Gastrocnemius medialis (tissue), 4 donors: ENCODE measurements at regions not wholly inside any gene's neighbourhood (a gene's known extent, or its start where the extent isn't known, plus 50 kb on each side); places are given as distances from the start of the nearest gene placed in this dataset.

Source experiments
- ATAC-seq, 2 donors: fragments of 150-250 bp; one replicate each; pipeline ENCODE4 v1.9.1; 2016
- DNase-seq, 2 donors: peaks; one replicate each; pipeline ENCODE4 v3.0.0-alpha.2; 2019
- H3K27ac ChIP-seq, 4 donors: fragments of 200-600 bp; sonication (generic); 1 replicate in 1 of 4; 2 replicates in 3 of 4; pipeline ENCODE4 v1.5.1; 2016 to 2018; ENCODE audit warnings: mild to moderate bottlenecking in 2 of 4, moderate library complexity in 1 of 4
- H3K27me3 ChIP-seq, 3 donors: fragments of 200-600 bp; sonication (generic) in 2 of 3; 1 replicate in 1 of 3; 2 replicates in 2 of 3; pipeline versions ENCODE4 v1.5.1 to v1.6.0; 2016 to 2019; ENCODE audit warnings: mild to moderate bottlenecking in 1 of 3, moderate library complexity in 1 of 3
- H3K36me3 ChIP-seq, 2 donors: fragments of 200-600 bp; sonication (generic) in 1 of 2; one replicate each; pipeline ENCODE4 v1.5.1; 2017 to 2018
- H3K4me1 ChIP-seq, 2 donors: fragments of 200-600 bp; sonication (generic) in 1 of 2; one replicate each; pipeline ENCODE4 v1.5.1; 2016 to 2017; ENCODE audit warnings: mild to moderate bottlenecking in 2 of 2
- H3K4me3 ChIP-seq, 4 donors: fragments of 200-600 bp; sonication (generic) in 3 of 4; 1 replicate in 1 of 4; 2 replicates in 3 of 4; pipeline ENCODE4 v1.5.1; 2016 to 2019; ENCODE audit warnings: mild to moderate bottlenecking in 2 of 4
- H3K9me3 ChIP-seq, 3 donors: fragments of 200-600 bp; sonication (generic) in 2 of 3; 1 replicate in 1 of 3; 2 replicates in 2 of 3; pipeline ENCODE4 v1.5.1; 2016 to 2019
- CTCF ChIP-seq, 5 experiments: fragments of 450-650 bp in 3 of 5; fragments of 200-600 bp in 2 of 5; sonication (generic) in 2 of 5; IDR thresholded peaks in 4 of 5; conservative IDR thresholded peaks in 1 of 5; 1 replicate in 4 of 5; 2 replicates in 1 of 5; pipeline ENCODE4 v1.5.1; 2016 to 2019; ENCODE audit warnings: antibody characterized with exemption in 5 of 5, mild to moderate bottlenecking in 3 of 5, moderate library complexity in 3 of 5
- POLR2A ChIP-seq, 2 donors: fragments of 450-650 bp; IDR thresholded peaks; one replicate each; pipeline ENCODE4 v1.6.1; 2017; ENCODE audit warnings: antibody characterized with exemption in 2 of 2, mild to moderate bottlenecking in 2 of 2, moderate library complexity in 2 of 2
- in situ Hi-C, 4 donors: fragments of 200-750 bp; cut with MboI; loops; one replicate each; pipeline versions ENCODE4 v1.15.0 to v1.8.0; 2017; ENCODE audit warnings: low sequenced_read_pairs in 4 of 4
- intact Hi-C: fragments of 100-400 bp; cut with DNase I; formaldehyde crosslinking; loops from one replicate; pipeline ENCODE4 v1.15.1; 2023; ENCODE audit warnings: low total_unique reads

- Histone ChIP-seq H3K27me3 (no peaks in the 10 kb centered on the region), H3K9me3 (no peaks in the 10 kb centered on the region), H3K27ac (no peak overlapping the region), H3K4me1 (no peaks in the 10 kb centered on the region), H3K36me3 (no peaks in the 10 kb centered on the region), H3K4me3 (no peak overlapping the region)
- DNase-seq (no peak), ATAC-seq (no peak)
- intact Hi-C loops: no loop called here
- in situ Hi-C loops: loop anchor here in 1 of 4 donors (25.0 kb wide), 1 partner anchor 88 kb away; no protein-coding TSS in a partner anchor
- no peak for TF ChIP-seq POLR2A (IDR thresholded peaks at IDR 0.05)
- no peak for TF ChIP-seq CTCF (IDR thresholded peaks at IDR 0.05 in 4 of 5, conservative IDR thresholded peaks at IDR 0.05 in 1 of 5)
These were observed 212.3 kb upstream of the DDI1 start for GRCh38 chr11:103824116-103824515.

- intact Hi-C loops: no loop called here
These were observed 211.0 kb upstream of the DDI1 start for GRCh38 chr11:103825469-103825868.

GRCh38 chr11:103826856-103827255 lies 209.6 kb upstream of the DDI1 start:
- Histone ChIP-seq H3K27ac (no peak overlapping the region), H3K27me3 (no peaks in the 10 kb centered on the region), H3K36me3 (no peaks in the 10 kb centered on the region), H3K4me3 (no peak overlapping the region), H3K9me3 (no peaks in the 10 kb centered on the region), H3K4me1 (no peaks in the 10 kb centered on the region)
- DNase-seq (no peak), ATAC-seq (no peak)
- TF ChIP-seq POLR2A (IDR thresholded peaks at IDR 0.05): no peak
- TF ChIP-seq CTCF (IDR thresholded peaks at IDR 0.05 in 4 of 5, conservative IDR thresholded peaks at IDR 0.05 in 1 of 5): no peak
- in situ Hi-C loops (no loop called here), intact Hi-C loops (loop anchor here (2.0 kb wide), 1 partner anchor 14 kb away; no protein-coding TSS in a partner anchor)

More at GRCh38 chr11:103825469-103825868, 211.0 kb upstream of the DDI1 start:
- DNase-seq (no peak), ATAC-seq (no peak)
- no peaks in the 10 kb centered on the region for H3K36me3 ChIP-seq
- no peaks in the 10 kb centered on the region for H3K27me3 ChIP-seq
- H3K4me1 ChIP-seq: no peaks in the 10 kb centered on the region
- in situ Hi-C loops: no loop called here
- H3K27ac ChIP-seq: no peak overlapping the region
- TF ChIP-seq CTCF (IDR thresholded peaks at IDR 0.05 in 4 of 5, conservative IDR thresholded peaks at IDR 0.05 in 1 of 5): no peak
- TF ChIP-seq POLR2A (IDR thresholded peaks at IDR 0.05): no peak
- no peak overlapping the region for H3K4me3 ChIP-seq
- H3K9me3 ChIP-seq: no peaks in the 10 kb centered on the region

GRCh38 chr11:103829596-103829995 lies 206.8 kb upstream of the DDI1 start:
- H3K4me3 ChIP-seq: no peak overlapping the region
- ATAC-seq: no peak
- H3K27ac ChIP-seq: no peak overlapping the region
- H3K36me3 ChIP-seq: no peaks in the 10 kb centered on the region
- no peaks in the 10 kb centered on the region for H3K4me1 ChIP-seq
- no peaks in the 10 kb centered on the region for H3K9me3 ChIP-seq
- TF ChIP-seq POLR2A (IDR thresholded peaks at IDR 0.05) (no peak), CTCF (IDR thresholded peaks at IDR 0.05 in 4 of 5, conservative IDR thresholded peaks at IDR 0.05 in 1 of 5) (no peak)
- in situ Hi-C loops (no loop called here), intact Hi-C loops (no loop called here)
- DNase-seq: no peak
- no peaks in the 10 kb centered on the region for H3K27me3 ChIP-seq

- ATAC-seq (no peak), DNase-seq (no peak)
- H3K4me3 ChIP-seq: no peak overlapping the region
- TF ChIP-seq POLR2A (IDR thresholded peaks at IDR 0.05) (no peak), CTCF (IDR thresholded peaks at IDR 0.05 in 4 of 5, conservative IDR thresholded peaks at IDR 0.05 in 1 of 5) (no peak)
- in situ Hi-C loops (no loop called here), intact Hi-C loops (no loop called here)
- H3K9me3 ChIP-seq: no peaks in the 10 kb centered on the region
- H3K36me3 ChIP-seq: no peaks in the 10 kb centered on the region
- H3K4me1 ChIP-seq: no peaks in the 10 kb centered on the region
- H3K27ac ChIP-seq: no peak overlapping the region
- no peaks in the 10 kb centered on the region for H3K27me3 ChIP-seq
These were observed 206.2 kb upstream of the DDI1 start for GRCh38 chr11:103830205-103830604.
